ENCODE measurements at regions not wholly inside any gene's neighbourhood (a gene's known extent, or its start where the extent isn't known, plus 50 kb on each side); places are given as distances from the start of the nearest gene placed in this dataset.

DNA sequence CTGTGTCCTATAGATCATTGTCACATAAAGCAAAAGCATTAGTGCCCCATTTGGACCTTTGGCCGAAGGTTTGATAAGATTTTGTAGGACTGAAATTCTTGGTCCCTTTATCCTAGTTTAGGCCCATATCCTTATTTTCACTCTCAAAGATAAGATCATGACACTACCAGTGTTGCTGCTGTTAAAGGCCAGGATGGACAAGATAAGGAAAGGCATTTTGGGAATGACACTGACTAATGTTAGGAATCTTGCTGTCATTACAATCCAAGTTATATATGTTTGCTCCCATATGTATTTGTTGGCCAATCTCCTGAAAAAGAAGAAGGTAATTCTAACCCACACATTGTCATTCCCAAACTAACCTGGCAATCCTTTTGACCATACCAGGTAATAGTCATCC, 101.3 kb upstream of the VAMP7 start:
- TF ChIP-seq, protein P1, sequence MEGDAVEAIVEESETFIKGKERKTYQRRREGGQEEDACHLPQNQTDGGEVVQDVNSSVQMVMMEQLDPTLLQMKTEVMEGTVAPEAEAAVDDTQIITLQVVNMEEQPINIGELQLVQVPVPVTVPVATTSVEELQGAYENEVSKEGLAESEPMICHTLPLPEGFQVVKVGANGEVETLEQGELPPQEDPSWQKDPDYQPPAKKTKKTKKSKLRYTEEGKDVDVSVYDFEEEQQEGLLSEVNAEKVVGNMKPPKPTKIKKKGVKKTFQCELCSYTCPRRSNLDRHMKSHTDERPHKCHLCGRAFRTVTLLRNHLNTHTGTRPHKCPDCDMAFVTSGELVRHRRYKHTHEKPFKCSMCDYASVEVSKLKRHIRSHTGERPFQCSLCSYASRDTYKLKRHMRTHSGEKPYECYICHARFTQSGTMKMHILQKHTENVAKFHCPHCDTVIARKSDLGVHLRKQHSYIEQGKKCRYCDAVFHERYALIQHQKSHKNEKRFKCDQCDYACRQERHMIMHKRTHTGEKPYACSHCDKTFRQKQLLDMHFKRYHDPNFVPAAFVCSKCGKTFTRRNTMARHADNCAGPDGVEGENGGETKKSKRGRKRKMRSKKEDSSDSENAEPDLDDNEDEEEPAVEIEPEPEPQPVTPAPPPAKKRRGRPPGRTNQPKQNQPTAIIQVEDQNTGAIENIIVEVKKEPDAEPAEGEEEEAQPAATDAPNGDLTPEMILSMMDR (IDR thresholded peaks at IDR 0.05): no peak
- TF ChIP-seq POLR2A (IDR thresholded peaks at IDR 0.05): no peak

All from adrenal gland (tissue), 5 donors.